ENCODE measurements at regions not wholly inside any gene's neighbourhood (a gene's known extent, or its start where the extent isn't known, plus 50 kb on each side); places are given as distances from the start of the nearest gene placed in this dataset.
A peak's percentile ranks its signal among the peaks of the same experiment; 100 is the strongest.

GRCh38 chr21:15531986-15532385 is 197.8 kb upstream of the USP25 start:
- DNase-seq (ENCODE audit: low spot score), result no peak

- no peak for DNase-seq (ENCODE audit: low spot score)
Observed at GRCh38 chr21:15533618-15534017, 196.2 kb upstream of the USP25 start.

GRCh38 chr21:15534450-15534886 is 195.3 kb upstream of the USP25 start:
- DNase-seq (ENCODE audit: low spot score), result no peak

GRCh38 chr21:15539376-15539775 is 190.4 kb upstream of the USP25 start:
- DNase-seq (ENCODE audit: low spot score), result no peak

GRCh38 chr21:15543473-15543872 is 186.3 kb upstream of the USP25 start:
- DNase-seq (ENCODE audit: low spot score), result peak; percentile 5

GRCh38 chr21:15549671-15550070 is 180.1 kb upstream of the USP25 start:
- no peak for DNase-seq (ENCODE audit: low spot score)

- peak; percentile 2 for DNase-seq (ENCODE audit: low spot score)
Observed at GRCh38 chr21:15552914-15553494, 176.8 kb upstream of the USP25 start.

GRCh38 chr21:15557925-15558324 is 171.9 kb upstream of the USP25 start:
- no peak for DNase-seq (ENCODE audit: low spot score)

- DNase-seq (ENCODE audit: low spot score), result no peak
Observed at GRCh38 chr21:15558884-15559283, 170.9 kb upstream of the USP25 start.

- no peak for DNase-seq (ENCODE audit: low spot score)
Observed at GRCh38 chr21:15559660-15560059, 170.1 kb upstream of the USP25 start.

GRCh38 chr21:15560383-15561056 is 169.3 kb upstream of the USP25 start:
- DNase-seq (ENCODE audit: low spot score), result no peak

- DNase-seq (ENCODE audit: low spot score), result no peak
Observed at GRCh38 chr21:15562748-15563147, 167.0 kb upstream of the USP25 start.

GRCh38 chr21:15564907-15565306 is 164.9 kb upstream of the USP25 start:
- no peak for DNase-seq (ENCODE audit: low spot score)

- DNase-seq (ENCODE audit: low spot score), result no peak
Observed at GRCh38 chr21:15566703-15567102, 163.1 kb upstream of the USP25 start.

- no peak for DNase-seq (ENCODE audit: low spot score)
Observed at GRCh38 chr21:15567191-15567590, 162.6 kb upstream of the USP25 start.

GRCh38 chr21:15568516-15568915 is 161.3 kb upstream of the USP25 start:
- no peak for DNase-seq (ENCODE audit: low spot score)

- no peak for DNase-seq (ENCODE audit: low spot score)
Observed at GRCh38 chr21:15586752-15587427, 142.9 kb upstream of the USP25 start.

- peak; percentile 5 for DNase-seq (ENCODE audit: low spot score)
Observed at GRCh38 chr21:15592271-15592860, 137.4 kb upstream of the USP25 start.

GRCh38 chr21:15592957-15593356 is 136.8 kb upstream of the USP25 start:
- no peak for DNase-seq (ENCODE audit: low spot score)

GRCh38 chr21:15601390-15601789 is 128.4 kb upstream of the USP25 start:
- DNase-seq (ENCODE audit: low spot score), result no peak

- DNase-seq (ENCODE audit: low spot score), result no peak
Observed at GRCh38 chr21:15604413-15604812, 125.4 kb upstream of the USP25 start.

GRCh38 chr21:15614766-15615165 is 115.0 kb upstream of the USP25 start:
- no peak for DNase-seq (ENCODE audit: low spot score)
